ENCODE measurements at regions not wholly inside any gene's neighbourhood (a gene's known extent, or its start where the extent isn't known, plus 50 kb on each side); places are given as distances from the start of the nearest gene placed in this dataset.
A peak's percentile ranks its signal among the peaks of the same experiment; 100 is the strongest.

DNA sequence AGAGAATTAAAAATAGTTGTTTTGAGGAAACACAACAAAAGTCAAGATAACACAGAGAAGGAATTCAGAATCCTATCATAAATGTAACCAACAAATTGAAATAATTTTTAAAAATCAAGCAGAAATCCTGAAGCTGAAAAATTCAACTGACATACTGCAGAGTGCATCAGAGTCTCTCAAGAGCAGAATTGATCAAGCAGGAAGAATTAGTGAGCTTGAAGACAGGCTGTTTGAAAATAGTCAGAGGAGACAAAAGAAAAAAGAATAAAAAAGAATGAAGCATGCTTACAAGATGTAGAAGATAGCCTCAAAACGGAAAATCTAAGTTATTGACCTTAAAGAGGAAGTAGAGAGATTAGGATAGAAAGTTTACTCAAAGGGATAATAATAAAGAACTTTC lies 65.8 kb upstream of the PPP2R5C start:
- TF ChIP-seq, protein P1, sequence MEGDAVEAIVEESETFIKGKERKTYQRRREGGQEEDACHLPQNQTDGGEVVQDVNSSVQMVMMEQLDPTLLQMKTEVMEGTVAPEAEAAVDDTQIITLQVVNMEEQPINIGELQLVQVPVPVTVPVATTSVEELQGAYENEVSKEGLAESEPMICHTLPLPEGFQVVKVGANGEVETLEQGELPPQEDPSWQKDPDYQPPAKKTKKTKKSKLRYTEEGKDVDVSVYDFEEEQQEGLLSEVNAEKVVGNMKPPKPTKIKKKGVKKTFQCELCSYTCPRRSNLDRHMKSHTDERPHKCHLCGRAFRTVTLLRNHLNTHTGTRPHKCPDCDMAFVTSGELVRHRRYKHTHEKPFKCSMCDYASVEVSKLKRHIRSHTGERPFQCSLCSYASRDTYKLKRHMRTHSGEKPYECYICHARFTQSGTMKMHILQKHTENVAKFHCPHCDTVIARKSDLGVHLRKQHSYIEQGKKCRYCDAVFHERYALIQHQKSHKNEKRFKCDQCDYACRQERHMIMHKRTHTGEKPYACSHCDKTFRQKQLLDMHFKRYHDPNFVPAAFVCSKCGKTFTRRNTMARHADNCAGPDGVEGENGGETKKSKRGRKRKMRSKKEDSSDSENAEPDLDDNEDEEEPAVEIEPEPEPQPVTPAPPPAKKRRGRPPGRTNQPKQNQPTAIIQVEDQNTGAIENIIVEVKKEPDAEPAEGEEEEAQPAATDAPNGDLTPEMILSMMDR (IDR thresholded peaks at IDR 0.05; ENCODE audit: low read depth, low read length), result no peak
- DNase-seq (ENCODE audit: extremely low read depth, low read depth), result no peak

DNA sequence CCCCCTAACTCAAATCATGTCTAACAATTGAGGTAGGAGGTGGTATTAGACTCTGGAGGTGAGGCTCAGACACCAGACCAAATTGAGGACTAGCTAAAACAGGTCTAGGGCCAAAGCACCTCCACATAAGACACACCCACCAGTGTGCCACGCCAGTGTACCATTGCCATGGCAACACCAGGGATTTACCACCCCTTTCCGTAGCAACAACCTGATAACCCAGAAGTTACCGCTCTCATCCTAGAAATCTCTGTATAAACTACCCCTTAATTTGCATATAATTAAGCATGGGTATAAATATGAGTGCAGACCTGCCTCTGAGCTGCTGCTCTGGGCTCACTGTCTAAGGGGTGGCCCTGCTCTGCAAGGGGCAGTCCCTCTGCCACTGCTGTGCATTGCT lies 57.4 kb upstream of the PPP2R5C start:
- TF ChIP-seq, protein P1 (IDR thresholded peaks at IDR 0.05; ENCODE audit: low read depth, low read length), result no peak
- DNase-seq (ENCODE audit: extremely low read depth, low read depth), result no peak

DNA sequence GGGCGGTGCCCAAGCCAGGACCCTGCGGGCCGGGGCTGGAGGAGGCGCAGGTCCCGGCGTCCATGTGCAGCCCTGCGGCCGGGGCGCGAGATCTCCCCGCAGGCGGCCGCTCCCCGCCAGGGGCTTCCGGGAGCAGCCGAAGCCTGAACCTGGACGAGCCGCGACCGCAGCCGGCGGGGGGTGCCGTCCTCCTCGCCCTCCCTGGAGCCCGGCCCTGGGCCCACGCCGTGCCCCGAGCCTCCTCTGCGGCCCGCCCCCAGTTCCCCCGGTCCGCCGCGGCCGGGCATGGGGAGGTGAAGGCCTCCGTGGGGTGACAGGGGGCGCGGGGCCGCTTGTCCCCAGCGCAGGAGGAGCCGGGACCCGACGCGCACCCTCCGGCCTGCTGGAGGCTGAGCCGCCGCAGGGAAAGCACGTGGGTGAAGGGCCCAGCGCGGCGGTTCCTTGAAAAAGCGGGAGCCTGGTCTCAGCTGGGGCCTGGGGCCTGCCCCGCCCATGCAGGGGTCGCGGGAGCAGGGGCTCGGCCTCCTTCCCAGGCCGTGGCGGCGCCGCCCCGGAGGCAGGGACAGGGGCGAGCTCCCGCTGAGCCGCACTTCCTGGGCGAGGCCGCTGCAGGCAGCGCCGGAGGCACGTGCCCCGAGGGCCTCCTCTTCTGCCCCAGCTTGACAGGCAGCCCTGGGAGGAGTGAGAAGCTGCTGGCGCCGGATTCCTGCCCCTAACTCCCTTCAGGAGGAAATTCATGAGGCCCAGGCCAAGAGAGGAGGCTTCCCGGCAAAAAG lies 55.6 kb upstream of the PPP2R5C start:
- DNase-seq (ENCODE audit: extremely low read depth, low read depth), result no peak

DNA sequence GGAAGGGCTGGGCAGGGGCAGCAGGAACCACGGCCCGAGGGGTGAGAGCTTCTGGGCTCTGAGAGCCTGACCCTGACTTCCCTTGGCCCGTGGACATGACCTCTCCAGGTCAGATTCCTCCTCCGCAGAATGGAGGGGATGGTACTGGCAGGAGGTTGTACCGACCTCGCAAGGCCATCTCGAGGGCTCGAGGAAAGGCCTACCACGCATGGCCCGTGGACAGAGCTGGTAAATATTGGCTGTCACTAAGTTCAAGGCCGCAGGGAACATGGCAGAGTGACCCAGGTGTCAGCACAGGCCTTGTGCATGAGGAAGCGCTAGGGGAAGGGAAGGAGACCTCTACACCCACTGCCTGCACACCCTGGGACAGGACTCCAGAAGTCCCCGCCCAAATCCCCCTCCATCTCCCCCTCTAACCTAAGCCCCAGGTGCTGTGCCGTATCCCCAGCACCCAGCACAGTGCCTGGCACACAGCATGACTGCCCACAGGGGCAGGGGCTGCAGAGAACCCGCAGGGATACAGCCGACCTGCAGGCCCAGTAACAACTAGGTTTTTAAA lies 54.9 kb upstream of the PPP2R5C start:
- DNase-seq (ENCODE audit: extremely low read depth, low read depth), result no peak
- TF ChIP-seq, protein P1 (IDR thresholded peaks at IDR 0.05; ENCODE audit: low read depth, low read length), result no peak

More for the DNA sequence above, 55.6 kb upstream of the PPP2R5C start:
- TF ChIP-seq, protein P1 (IDR thresholded peaks at IDR 0.05; ENCODE audit: low read depth, low read length), result no peak

DNA sequence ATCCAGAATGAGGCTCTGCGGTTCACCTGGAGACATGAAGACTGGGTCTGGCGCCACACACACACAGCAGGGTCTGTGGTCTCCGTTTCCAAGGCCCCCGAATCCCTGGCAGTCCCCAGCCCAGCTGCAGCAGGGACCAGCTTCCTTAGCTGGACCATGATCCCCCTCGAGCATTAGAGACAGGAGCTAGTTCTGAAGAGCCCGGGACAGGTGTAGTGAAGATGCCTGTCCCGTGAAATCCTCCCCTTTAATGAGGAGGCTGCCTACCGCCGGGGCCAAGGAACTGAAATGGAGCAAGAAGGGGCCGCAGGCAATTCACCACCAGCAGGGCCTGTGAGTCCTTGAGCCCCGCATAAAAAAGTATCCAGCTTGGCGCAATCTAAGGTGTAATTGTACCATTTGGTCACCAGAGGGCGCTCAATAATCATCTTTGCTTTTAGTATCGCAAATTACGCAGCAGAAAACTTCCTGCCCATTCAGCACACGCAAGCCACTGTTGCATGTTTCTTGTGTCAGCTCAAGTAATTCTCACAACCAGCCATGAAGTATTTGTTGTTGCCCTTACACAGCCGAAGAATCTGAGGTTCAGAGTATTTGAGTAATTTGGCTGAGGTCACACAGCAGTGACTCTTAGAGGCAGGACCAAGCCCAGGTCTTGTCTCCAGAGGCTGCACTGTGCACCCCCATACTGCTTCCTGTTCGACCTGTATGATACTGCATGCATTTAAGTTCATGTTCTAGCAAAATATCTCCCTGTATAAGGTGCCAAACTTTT lies 54.3 kb upstream of the PPP2R5C start:
- peak; percentile 60 for DNase-seq (ENCODE audit: extremely low read depth, low read depth)
- TF ChIP-seq, protein P1 (IDR thresholded peaks at IDR 0.05; ENCODE audit: low read depth, low read length), result peak; percentile 65

DNA sequence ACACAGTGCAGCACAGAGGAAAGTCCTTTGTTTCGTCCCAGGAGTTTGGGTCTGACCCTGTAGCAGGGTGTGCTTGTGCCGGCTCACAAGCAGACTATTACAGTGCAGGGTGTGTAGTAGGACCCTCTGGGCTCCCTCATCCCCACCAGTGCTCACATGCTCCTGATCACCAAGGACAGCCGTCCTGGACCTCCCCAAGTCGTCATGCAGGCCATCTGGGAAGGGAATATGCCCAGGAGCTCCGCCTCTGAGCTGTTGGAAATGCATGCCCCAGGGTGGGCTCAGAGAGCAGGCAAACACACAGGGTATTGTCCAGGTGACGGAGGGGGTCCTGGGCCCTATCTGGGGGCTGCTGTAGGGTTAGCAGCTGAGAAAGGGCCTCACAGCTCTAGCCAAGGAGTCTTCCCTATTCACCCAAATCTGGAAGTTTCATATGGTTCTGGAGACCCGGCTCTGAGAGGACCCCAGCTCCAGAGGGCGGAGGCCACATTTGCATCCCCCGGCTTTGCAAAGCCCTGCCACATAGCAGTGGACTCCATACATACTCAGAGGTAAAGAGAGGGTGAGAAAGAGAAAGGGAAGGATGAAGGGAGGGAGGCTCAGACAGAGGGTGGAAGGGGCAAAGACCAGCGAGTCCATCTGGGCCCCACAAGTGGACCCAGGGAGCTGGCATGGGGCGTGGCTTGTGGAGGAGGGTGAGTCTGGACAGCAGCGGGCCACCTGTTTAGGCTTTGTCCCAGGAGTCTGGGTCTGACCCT lies 53.5 kb upstream of the PPP2R5C start:
- TF ChIP-seq, protein P1 (IDR thresholded peaks at IDR 0.05; ENCODE audit: low read depth, low read length), result no peak
- DNase-seq (ENCODE audit: extremely low read depth, low read depth), result no peak
